HCT116 (cell line): ENCODE measurements at regions not wholly inside any gene's neighbourhood (a gene's known extent, or its start where the extent isn't known, plus 50 kb on each side); places are given as distances from the start of the nearest gene placed in this dataset.

Source experiments
- ATAC-seq: fragments of 200-7000 bp; cut with Tn5 transposase; 2 replicates; pipeline ENCODE4 v1.9.1; 2020; ENCODE audit warnings: mild to moderate bottlenecking, moderate library complexity
- BruUV-seq: library from RNA; stranded (reverse); fragments of 400-500 nt; replicated peaks from 2 replicates; lab custom pipeline; 2021; lab: Mats Ljungman, UMichigan
- CTCF ChIA-PET: fragments of 300-600 bp; sonication (Branson Sonifier 250); formaldehyde crosslinking; loops from one replicate; lab custom pipeline; 2021; ENCODE audit warnings: antibody characterized with exemption; lab: Charles Lee
- POLR2A ChIA-PET: fragments of 300-600, 350-600 bp; sonication (Branson Sonifier 250); formaldehyde crosslinking; loops from one replicate; lab custom pipeline; 2021; ENCODE audit warnings: antibody characterized with exemption; lab: Charles Lee
- RAD21 ChIA-PET, 2 experiments: fragments of 300-600 bp; sonication (Branson Sonifier 250); formaldehyde crosslinking; loops; one replicate each; lab custom pipeline; 2023; ENCODE audit warnings: low total read pairs in 2 of 2; ENCODE audit not compliant: uncharacterized antibody in 2 of 2, unreplicated experiment in 2 of 2, low non-redundant PET in 1 of 2; lab: Charles Lee
- DNase-seq: peaks from one replicate; pipeline ENCODE4 v3.0.0-alpha.2; 2010; ENCODE audit warnings: low read depth, low spot score
- H2AFZ ChIP-seq: fragments of 200-600 bp; shearing (Covaris generic), sonication (generic); 2 replicates; pipeline ENCODE4 v1.6.1; 2017; ENCODE audit warnings: low read depth, mixed run types, mixed read lengths, antibody characterized with exemption, low read length; ENCODE audit not compliant: poor library complexity, severe bottlenecking
- H3K27ac ChIP-seq: 2 replicates; pipeline ENCODE4 v1.5.1; 2012; ENCODE audit warnings: low read depth, low read length
- H3K27me3 ChIP-seq: fragments of 200-600 bp; sonication (generic); 2 replicates; pipeline ENCODE4 v1.6.1; 2016; ENCODE audit warnings: mixed run types, low read length, mixed read lengths; ENCODE audit not compliant: insufficient read depth
- H3K36me3 ChIP-seq, 2 experiments: fragments of 200-500 bp in 1 of 2; fragments of 200-600 bp in 1 of 2; sonication (Bioruptor generic) in 1 of 2; sonication (generic) in 1 of 2; 2 replicates each; pipeline versions ENCODE4 v1.5.1 to v1.6.1; 2014 to 2016; ENCODE audit warnings: low read length in 2 of 2, inconsistent platforms in 1 of 2, mixed read lengths in 1 of 2, mixed run types in 1 of 2; ENCODE audit not compliant: insufficient read depth in 2 of 2, control insufficient read depth in 1 of 2
- H3K4me1 ChIP-seq, 2 experiments: fragments of 200-600 bp in 1 of 2; sonication (generic) in 1 of 2; 2 replicates each; pipeline versions ENCODE4 v1.5.1 to v1.6.1; 2012 to 2017; ENCODE audit warnings: low read length in 2 of 2, inconsistent platforms in 1 of 2, mild to moderate bottlenecking in 1 of 2, mixed read lengths in 1 of 2, mixed run types in 1 of 2, moderate library complexity in 1 of 2; ENCODE audit not compliant: insufficient read depth in 2 of 2, control insufficient read depth in 1 of 2
- H3K4me2 ChIP-seq: fragments of 200-600 bp; sonication (generic); 2 replicates; pipeline ENCODE4 v1.6.1; 2017; ENCODE audit warnings: mixed run types, low read length, mixed read lengths
- H3K4me3 ChIP-seq, 2 experiments: fragments of 200-600 bp in 1 of 2; sonication (generic) in 1 of 2; replicated peaks in 1 of 2; 2 replicates each; pipeline ENCODE4 v1.5.1; 2011 to 2016; ENCODE audit warnings: low read length in 2 of 2, control low read depth in 1 of 2, low read depth in 1 of 2, mild to moderate bottlenecking in 1 of 2, mixed read lengths in 1 of 2, mixed run types in 1 of 2
- H3K79me2 ChIP-seq: fragments of 200-600 bp; sonication (generic); 2 replicates; pipeline ENCODE4 v1.6.1; 2017; ENCODE audit warnings: mild to moderate bottlenecking, mixed run types, low read length, moderate library complexity, mixed read lengths; ENCODE audit not compliant: insufficient read depth
- H3K9ac ChIP-seq: fragments of 200-600 bp; sonication (generic); 2 replicates; pipeline ENCODE4 v1.6.1; 2016; ENCODE audit warnings: low read length, mixed read lengths
- H3K9me2 ChIP-seq: fragments of 200-600 bp; sonication (generic), shearing (Covaris generic); 2 replicates; pipeline ENCODE4 v1.6.1; 2017; ENCODE audit warnings: mixed run types, mild to moderate bottlenecking, moderate library complexity; ENCODE audit not compliant: insufficient read depth
- H3K9me3 ChIP-seq, 2 experiments: fragments of 200-500 bp in 1 of 2; fragments of 200-600 bp in 1 of 2; sonication (Bioruptor generic) in 1 of 2; sonication (generic) in 1 of 2; 2 replicates each; pipeline ENCODE4 v1.6.1; 2014 to 2017; ENCODE audit warnings: low read length in 2 of 2, mixed read lengths in 2 of 2, inconsistent platforms in 1 of 2, low read depth in 1 of 2, mild to moderate bottlenecking in 1 of 2, mixed run types in 1 of 2, moderate library complexity in 1 of 2; ENCODE audit not compliant: control insufficient read depth in 1 of 2, insufficient read depth in 1 of 2
- H4K20me1 ChIP-seq: fragments of 200-600 bp; sonication (generic), shearing (Covaris generic); 2 replicates; pipeline ENCODE4 v1.6.1; 2017; ENCODE audit warnings: mixed run types, mild to moderate bottlenecking, moderate library complexity; ENCODE audit not compliant: insufficient read depth
- EZH2 ChIP-seq: fragments of 200-600 bp; sonication (generic); IDR thresholded peaks from 2 replicates; pipeline ENCODE4 v1.6.1; 2017; ENCODE audit warnings: antibody characterized with exemption, mixed run types
- POLR2A ChIP-seq: IDR thresholded peaks from 2 replicates; pipeline ENCODE4 v1.7.0; 2011; ENCODE audit warnings: borderline replicate concordance; ENCODE audit not compliant: insufficient read depth, insufficient read length; ENCODE audit errors: extremely low read depth
- POLR2AphosphoS5 ChIP-seq: IDR thresholded peaks from 2 replicates; pipeline ENCODE4 v1.6.1; 2011; ENCODE audit warnings: mild to moderate bottlenecking, low read depth, low read length, moderate library complexity
- SP1 ChIP-seq: IDR thresholded peaks from 2 replicates; pipeline ENCODE4 v1.6.1; 2012; ENCODE audit warnings: low read depth
- YY1 ChIP-seq: IDR thresholded peaks from 2 replicates; pipeline ENCODE4 v1.6.1; 2011; ENCODE audit warnings: low read length, low read depth, moderate library complexity, mild to moderate bottlenecking; ENCODE audit not compliant: insufficient replicate concordance; ENCODE audit errors: extremely low read depth
- ZFX ChIP-seq: fragments of 450-650 bp; IDR thresholded peaks from 2 replicates; pipeline ENCODE4 v1.6.1; 2017
- intact Hi-C: fragments of 100-400 bp; cut with micrococcal nuclease; formaldehyde crosslinking; loops from 2 replicates; pipeline ENCODE4 v1.10.0; 2022
- TF ChIP-seq, protein P1 (sequence below): IDR thresholded peaks from 2 replicates; pipeline ENCODE4 v1.6.1; 2012; ENCODE audit warnings: low read depth
- TF ChIP-seq, protein P2 (sequence below): IDR thresholded peaks from 2 replicates; pipeline ENCODE4 v1.6.1; 2011; ENCODE audit warnings: mild to moderate bottlenecking, low read length, moderate library complexity; ENCODE audit not compliant: insufficient replicate concordance; ENCODE audit errors: extremely low read depth
- TF ChIP-seq, protein P3 (sequence below): IDR thresholded peaks from 2 replicates; pipeline ENCODE4 v1.6.1; 2012
- TF ChIP-seq, protein P4 (sequence below), 3 experiments: fragments of 200-600 bp in 1 of 3; sonication (generic) in 1 of 3; IDR thresholded peaks in 2 of 3; conservative IDR thresholded peaks in 1 of 3; 2 replicates each; pipeline ENCODE4 v1.5.1; 2012 to 2017; ENCODE audit warnings: low read depth in 2 of 3, low read length in 2 of 3, antibody characterized with exemption in 1 of 3, borderline replicate concordance in 1 of 3, control low read depth in 1 of 3, mild to moderate bottlenecking in 1 of 3, mixed read lengths in 1 of 3, mixed run types in 1 of 3, moderate library complexity in 1 of 3; ENCODE audit not compliant: insufficient read depth in 1 of 3

DNA sequence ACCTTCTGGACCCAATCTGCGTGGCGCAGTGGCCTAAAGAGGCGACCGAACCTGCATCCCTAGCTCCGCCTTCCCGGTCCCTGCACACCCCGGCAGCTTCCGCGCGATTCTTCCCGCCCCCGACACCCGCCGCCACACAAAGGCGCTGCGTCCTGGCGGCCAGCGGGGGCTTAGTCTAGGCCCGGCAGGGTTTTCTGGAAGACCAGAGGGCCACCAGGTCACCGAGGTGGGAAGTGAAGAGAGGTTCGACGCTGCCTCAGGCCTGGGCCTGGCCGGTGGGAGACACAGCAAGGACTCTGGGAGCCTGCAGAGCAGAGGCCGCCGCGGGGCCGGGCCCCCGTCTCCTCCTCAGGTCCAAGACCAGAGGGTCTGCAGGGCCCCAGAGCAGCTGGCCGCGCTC, 154.9 kb downstream of the OR2B2 start:
- intact Hi-C loops: loop anchor here (10.0 kb wide), 1 partner anchor 213 kb away; no protein-coding TSS in a partner anchor
- TF ChIP-seq, protein P1, sequence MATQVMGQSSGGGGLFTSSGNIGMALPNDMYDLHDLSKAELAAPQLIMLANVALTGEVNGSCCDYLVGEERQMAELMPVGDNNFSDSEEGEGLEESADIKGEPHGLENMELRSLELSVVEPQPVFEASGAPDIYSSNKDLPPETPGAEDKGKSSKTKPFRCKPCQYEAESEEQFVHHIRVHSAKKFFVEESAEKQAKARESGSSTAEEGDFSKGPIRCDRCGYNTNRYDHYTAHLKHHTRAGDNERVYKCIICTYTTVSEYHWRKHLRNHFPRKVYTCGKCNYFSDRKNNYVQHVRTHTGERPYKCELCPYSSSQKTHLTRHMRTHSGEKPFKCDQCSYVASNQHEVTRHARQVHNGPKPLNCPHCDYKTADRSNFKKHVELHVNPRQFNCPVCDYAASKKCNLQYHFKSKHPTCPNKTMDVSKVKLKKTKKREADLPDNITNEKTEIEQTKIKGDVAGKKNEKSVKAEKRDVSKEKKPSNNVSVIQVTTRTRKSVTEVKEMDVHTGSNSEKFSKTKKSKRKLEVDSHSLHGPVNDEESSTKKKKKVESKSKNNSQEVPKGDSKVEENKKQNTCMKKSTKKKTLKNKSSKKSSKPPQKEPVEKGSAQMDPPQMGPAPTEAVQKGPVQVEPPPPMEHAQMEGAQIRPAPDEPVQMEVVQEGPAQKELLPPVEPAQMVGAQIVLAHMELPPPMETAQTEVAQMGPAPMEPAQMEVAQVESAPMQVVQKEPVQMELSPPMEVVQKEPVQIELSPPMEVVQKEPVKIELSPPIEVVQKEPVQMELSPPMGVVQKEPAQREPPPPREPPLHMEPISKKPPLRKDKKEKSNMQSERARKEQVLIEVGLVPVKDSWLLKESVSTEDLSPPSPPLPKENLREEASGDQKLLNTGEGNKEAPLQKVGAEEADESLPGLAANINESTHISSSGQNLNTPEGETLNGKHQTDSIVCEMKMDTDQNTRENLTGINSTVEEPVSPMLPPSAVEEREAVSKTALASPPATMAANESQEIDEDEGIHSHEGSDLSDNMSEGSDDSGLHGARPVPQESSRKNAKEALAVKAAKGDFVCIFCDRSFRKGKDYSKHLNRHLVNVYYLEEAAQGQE: no peak
- TF ChIP-seq, protein P2, sequence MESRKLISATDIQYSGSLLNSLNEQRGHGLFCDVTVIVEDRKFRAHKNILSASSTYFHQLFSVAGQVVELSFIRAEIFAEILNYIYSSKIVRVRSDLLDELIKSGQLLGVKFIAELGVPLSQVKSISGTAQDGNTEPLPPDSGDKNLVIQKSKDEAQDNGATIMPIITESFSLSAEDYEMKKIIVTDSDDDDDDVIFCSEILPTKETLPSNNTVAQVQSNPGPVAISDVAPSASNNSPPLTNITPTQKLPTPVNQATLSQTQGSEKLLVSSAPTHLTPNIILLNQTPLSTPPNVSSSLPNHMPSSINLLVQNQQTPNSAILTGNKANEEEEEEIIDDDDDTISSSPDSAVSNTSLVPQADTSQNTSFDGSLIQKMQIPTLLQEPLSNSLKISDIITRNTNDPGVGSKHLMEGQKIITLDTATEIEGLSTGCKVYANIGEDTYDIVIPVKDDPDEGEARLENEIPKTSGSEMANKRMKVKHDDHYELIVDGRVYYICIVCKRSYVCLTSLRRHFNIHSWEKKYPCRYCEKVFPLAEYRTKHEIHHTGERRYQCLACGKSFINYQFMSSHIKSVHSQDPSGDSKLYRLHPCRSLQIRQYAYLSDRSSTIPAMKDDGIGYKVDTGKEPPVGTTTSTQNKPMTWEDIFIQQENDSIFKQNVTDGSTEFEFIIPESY: no peak
- TF ChIP-seq POLR2A: no peak
- TF ChIP-seq, protein P3, sequence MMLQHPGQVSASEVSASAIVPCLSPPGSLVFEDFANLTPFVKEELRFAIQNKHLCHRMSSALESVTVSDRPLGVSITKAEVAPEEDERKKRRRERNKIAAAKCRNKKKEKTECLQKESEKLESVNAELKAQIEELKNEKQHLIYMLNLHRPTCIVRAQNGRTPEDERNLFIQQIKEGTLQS: no peak
- no peak for TF ChIP-seq EZH2
- no peak for TF ChIP-seq POLR2AphosphoS5
- TF ChIP-seq YY1: no peak
- no peak for TF ChIP-seq SP1
- TF ChIP-seq ZFX: no peak
- TF ChIP-seq, protein P4, sequence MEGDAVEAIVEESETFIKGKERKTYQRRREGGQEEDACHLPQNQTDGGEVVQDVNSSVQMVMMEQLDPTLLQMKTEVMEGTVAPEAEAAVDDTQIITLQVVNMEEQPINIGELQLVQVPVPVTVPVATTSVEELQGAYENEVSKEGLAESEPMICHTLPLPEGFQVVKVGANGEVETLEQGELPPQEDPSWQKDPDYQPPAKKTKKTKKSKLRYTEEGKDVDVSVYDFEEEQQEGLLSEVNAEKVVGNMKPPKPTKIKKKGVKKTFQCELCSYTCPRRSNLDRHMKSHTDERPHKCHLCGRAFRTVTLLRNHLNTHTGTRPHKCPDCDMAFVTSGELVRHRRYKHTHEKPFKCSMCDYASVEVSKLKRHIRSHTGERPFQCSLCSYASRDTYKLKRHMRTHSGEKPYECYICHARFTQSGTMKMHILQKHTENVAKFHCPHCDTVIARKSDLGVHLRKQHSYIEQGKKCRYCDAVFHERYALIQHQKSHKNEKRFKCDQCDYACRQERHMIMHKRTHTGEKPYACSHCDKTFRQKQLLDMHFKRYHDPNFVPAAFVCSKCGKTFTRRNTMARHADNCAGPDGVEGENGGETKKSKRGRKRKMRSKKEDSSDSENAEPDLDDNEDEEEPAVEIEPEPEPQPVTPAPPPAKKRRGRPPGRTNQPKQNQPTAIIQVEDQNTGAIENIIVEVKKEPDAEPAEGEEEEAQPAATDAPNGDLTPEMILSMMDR (IDR thresholded peaks at IDR 0.05 in 2 of 3, conservative IDR thresholded peaks at IDR 0.05 in 1 of 3; ENCODE audit: borderline replicate concordance in 1 of 3, insufficient read depth in 1 of 3, low read depth in 2 of 3, low read length in 2 of 3): no peak
- H3K79me2 ChIP-seq: no peaks in the 10 kb centered on the region
- H3K27ac ChIP-seq: no peak overlapping the region
- H3K27me3 ChIP-seq: no peaks in the 10 kb centered on the region
- H3K4me1 ChIP-seq: peaks cover 11 to 40% of the 10 kb centered on the region in 2 experiments
- H3K36me3 ChIP-seq: no peaks in the 10 kb centered on the region
- H3K4me3 ChIP-seq: no peak overlapping the region
- H4K20me1 ChIP-seq: no peaks in the 10 kb centered on the region
- ATAC-seq (no peak), DNase-seq (no peak)
- H2AFZ ChIP-seq: no peak overlapping the region
- ChIA-PET CTCF (interaction anchor here (4.1 kb wide), 1 partner anchor 15 kb away, joined by 23 read pairs; no protein-coding TSS in a partner anchor), RAD21 (no interaction called here), POLR2A (no interaction called here)
- H3K9me2 ChIP-seq: no peaks in the 10 kb centered on the region
- BruUV-seq: no TSS peak
- no peaks in the 10 kb centered on the region for H3K9me3 ChIP-seq
- H3K9ac ChIP-seq: no peak overlapping the region
- H3K4me2 ChIP-seq: no peak overlapping the region
